Activated CD4-positive, alpha-beta T cell treated with anti-CD3 and anti-CD28 coated beads, Interleukin-2, amount 50 U/mL, for 48 hours (primary cell): ENCODE measurements at regions not wholly inside any gene's neighbourhood (a gene's known extent, or its start where the extent isn't known, plus 50 kb on each side); places are given as distances from the start of the nearest gene placed in this dataset.
"Not testable (repeated sequence)": the region's sequence is repeated elsewhere in the genome, so short reads cannot be mapped to it uniquely, and the experiment has no call there.

Experiments used
- DNase-seq, 2 experiments: peaks; one replicate each; pipeline ENCODE4 v3.0.0-alpha.2; 2020

- no peak for DNase-seq
Measured at GRCh38 chrX:15114743-15115566, 154.9 kb downstream of the ASB9 start.

- DNase-seq, result no peak
Measured at GRCh38 chrX:15107367-15107988, 162.4 kb downstream of the ASB9 start.

GRCh38 chrX:15098505-15098904 is 171.4 kb downstream of the ASB9 start:
- no peak for DNase-seq

- no peak for DNase-seq
Measured at GRCh38 chrX:15087747-15088146, 182.1 kb downstream of the ASB9 start.

GRCh38 chrX:15073313-15073712 is 196.6 kb downstream of the ASB9 start:
- DNase-seq, result no peak

- DNase-seq, result no peak
Measured at GRCh38 chrX:15072880-15073279, 197.0 kb downstream of the ASB9 start.

GRCh38 chrX:15072259-15072658 is 197.6 kb downstream of the ASB9 start:
- DNase-seq, result no peak

GRCh38 chrX:15059474-15059873 is 186.3 kb downstream of the MOSPD2 start:
- DNase-seq, result no peak

GRCh38 chrX:15056044-15056443 is 182.8 kb downstream of the MOSPD2 start:
- no peak for DNase-seq

- no peak for DNase-seq
Measured at GRCh38 chrX:15055146-15055930, 182.1 kb downstream of the MOSPD2 start.

- no peak for DNase-seq
Measured at GRCh38 chrX:15050395-15050794, 177.2 kb downstream of the MOSPD2 start.

GRCh38 chrX:15043538-15043937 is 170.3 kb downstream of the MOSPD2 start:
- no peak for DNase-seq

- DNase-seq, result no peak
Measured at GRCh38 chrX:15033917-15034316, 160.7 kb downstream of the MOSPD2 start.

GRCh38 chrX:15017491-15017890 is 144.3 kb downstream of the MOSPD2 start:
- DNase-seq, result no peak

- DNase-seq, result no peak
Measured at GRCh38 chrX:15016051-15016450, 142.8 kb downstream of the MOSPD2 start.

- no peak for DNase-seq
Measured at GRCh38 chrX:15014281-15014680, 141.1 kb downstream of the MOSPD2 start.

- no peak for DNase-seq
Measured at GRCh38 chrX:15013461-15013860, 140.2 kb downstream of the MOSPD2 start.

GRCh38 chrX:14997271-14997670 is 124.0 kb downstream of the MOSPD2 start:
- DNase-seq, result no peak

- not testable (repeated sequence) for DNase-seq
Measured at GRCh38 chrX:14984425-14984824, 111.2 kb downstream of the MOSPD2 start.
